DOHH2 (cell line): ENCODE measurements at regions not wholly inside any gene's neighbourhood (a gene's known extent, or its start where the extent isn't known, plus 50 kb on each side); places are given as distances from the start of the nearest gene placed in this dataset.

Experiments used
- H3F3A ChIP-seq: fragments of 200-600 bp; sonication (generic), shearing (Covaris generic); 2 replicates; pipeline ENCODE4 v1.6.0; 2016; ENCODE audit warnings: antibody characterized with exemption, mild to moderate bottlenecking; ENCODE audit not compliant: control insufficient read depth, insufficient read depth
- H3K27ac ChIP-seq: fragments of 200-600 bp; sonication (generic); 2 replicates; pipeline ENCODE4 v1.5.1; 2014; ENCODE audit warnings: low read depth, mild to moderate bottlenecking, low read length, moderate library complexity
- H3K27me3 ChIP-seq: fragments of 200-600 bp; sonication (generic); 2 replicates; pipeline ENCODE4 v1.6.1; 2014; ENCODE audit warnings: mild to moderate bottlenecking, low read length, mixed read lengths; ENCODE audit not compliant: control insufficient read depth
- H3K36me3 ChIP-seq: fragments of 200-600 bp; sonication (generic); 2 replicates; pipeline ENCODE4 v1.6.1; 2014; ENCODE audit warnings: mild to moderate bottlenecking, low read length, moderate library complexity, mixed read lengths; ENCODE audit not compliant: control insufficient read depth
- H3K4me1 ChIP-seq: fragments of 200-600 bp; sonication (generic); 2 replicates; pipeline ENCODE4 v1.6.1; 2014; ENCODE audit warnings: mild to moderate bottlenecking, low read length, mixed read lengths; ENCODE audit not compliant: control insufficient read depth
- H3K4me2 ChIP-seq: fragments of 200-600 bp; sonication (generic); 2 replicates; pipeline ENCODE4 v1.6.0; 2014; ENCODE audit warnings: mild to moderate bottlenecking, low read length, moderate library complexity
- H3K4me3 ChIP-seq: fragments of 200-600 bp; sonication (generic); 2 replicates; pipeline ENCODE4 v1.5.1; 2014; ENCODE audit warnings: mild to moderate bottlenecking, low read length, mixed read lengths
- H3K79me2 ChIP-seq: fragments of 200-600 bp; sonication (generic); 2 replicates; pipeline ENCODE4 v1.6.1; 2014; ENCODE audit warnings: mild to moderate bottlenecking, low read length, mixed read lengths; ENCODE audit not compliant: control insufficient read depth
- H3K9me2 ChIP-seq: fragments of 200-600 bp; sonication (generic); replicated peaks from 2 replicates; pipeline ENCODE4 v1.6.1; 2014; ENCODE audit warnings: mild to moderate bottlenecking, low read length, mixed read lengths; ENCODE audit not compliant: control insufficient read depth
- H3K9me3 ChIP-seq: fragments of 200-600 bp; sonication (generic); 2 replicates; pipeline ENCODE4 v1.6.1; 2014; ENCODE audit warnings: antibody characterized with exemption, low read length, mixed read lengths; ENCODE audit not compliant: control insufficient read depth, insufficient read depth
- H4K20me1 ChIP-seq: fragments of 200-600 bp; sonication (generic); 2 replicates; pipeline ENCODE4 v1.6.0; 2014; ENCODE audit warnings: low read depth, mild to moderate bottlenecking, antibody characterized with exemption, low read length, moderate library complexity; ENCODE audit not compliant: control insufficient read depth, insufficient read depth
- CTCF ChIP-seq: fragments of 200-600 bp; sonication (generic); IDR thresholded peaks from one replicate; pipeline ENCODE4 v1.5.1; 2014; ENCODE audit warnings: antibody characterized with exemption, mild to moderate bottlenecking, low read depth, low read length; ENCODE audit not compliant: poor library complexity, severe bottlenecking
- EZH2phosphoT487 ChIP-seq: fragments of 200-600 bp; sonication (generic); IDR thresholded peaks from 2 replicates; pipeline ENCODE4 v1.6.1; 2017; ENCODE audit warnings: borderline replicate concordance, mild to moderate bottlenecking, antibody characterized with exemption, low read length, moderate library complexity, mixed read lengths

- Histone ChIP-seq H3K4me3 (no peak overlapping the region), H3K27ac (no peak overlapping the region), H3K36me3 (no peaks in the 10 kb centered on the region), H3F3A (no peaks in the 10 kb centered on the region), H3K9me2 (no peaks in the 10 kb centered on the region), H3K4me2 (no peak overlapping the region), H3K27me3 (no peaks in the 10 kb centered on the region), H3K4me1 (no peaks in the 10 kb centered on the region), H3K79me2 (no peaks in the 10 kb centered on the region), H3K9me3 (no peaks in the 10 kb centered on the region), H4K20me1 (no peaks in the 10 kb centered on the region)
- TF ChIP-seq EZH2phosphoT487 (no peak), CTCF (no peak)
These were observed 143.0 kb downstream of the NUP35 start for GRCh38 chr2:183267148-183267827.

- Histone ChIP-seq H3K27me3 (no peaks in the 10 kb centered on the region), H3K9me2 (no peaks in the 10 kb centered on the region), H4K20me1 (no peaks in the 10 kb centered on the region), H3F3A (no peaks in the 10 kb centered on the region), H3K36me3 (no peaks in the 10 kb centered on the region), H3K4me3 (no peak overlapping the region), H3K79me2 (no peaks in the 10 kb centered on the region), H3K4me1 (no peaks in the 10 kb centered on the region), H3K9me3 (no peaks in the 10 kb centered on the region), H3K4me2 (no peak overlapping the region), H3K27ac (no peak overlapping the region)
- TF ChIP-seq EZH2phosphoT487 = no peak
- TF ChIP-seq CTCF = no peak
These were observed 145.7 kb downstream of the NUP35 start for GRCh38 chr2:183269956-183270355.

- Histone ChIP-seq H3F3A (no peaks in the 10 kb centered on the region), H3K9me2 (no peaks in the 10 kb centered on the region), H4K20me1 (no peaks in the 10 kb centered on the region), H3K79me2 (no peaks in the 10 kb centered on the region), H3K4me3 (no peak overlapping the region), H3K4me1 (no peaks in the 10 kb centered on the region), H3K9me3 (no peaks in the 10 kb centered on the region), H3K27me3 (no peaks in the 10 kb centered on the region), H3K27ac (no peak overlapping the region), H3K4me2 (no peak overlapping the region), H3K36me3 (no peaks in the 10 kb centered on the region)
- no peak for TF ChIP-seq EZH2phosphoT487
- no peak for TF ChIP-seq CTCF
These were observed 159.0 kb downstream of the NUP35 start for GRCh38 chr2:183283209-183283608.
